ENCODE measurements at regions not wholly inside any gene's neighbourhood (a gene's known extent, or its start where the extent isn't known, plus 50 kb on each side); places are given as distances from the start of the nearest gene placed in this dataset.

DNA sequence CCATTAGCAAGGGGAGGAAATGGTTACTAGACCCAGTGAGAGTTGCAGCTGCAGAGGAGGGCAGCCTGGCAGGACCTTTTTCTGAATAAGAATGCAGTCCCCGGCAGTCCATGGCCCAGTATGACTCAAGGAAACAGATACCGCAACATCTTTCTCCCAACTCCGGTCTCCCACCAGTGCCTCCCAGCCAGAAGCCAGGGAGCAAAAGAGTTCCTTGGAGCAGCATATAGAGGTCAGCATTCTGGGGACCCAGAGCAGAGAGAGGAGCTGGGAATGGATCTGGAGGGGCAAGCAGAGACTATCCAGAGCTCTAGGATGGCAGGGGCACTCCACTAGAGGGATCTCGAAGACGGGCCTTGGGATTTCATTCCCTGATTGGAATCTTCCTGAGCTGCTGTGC lies 339.2 kb upstream of the AADAT start:
- Histone ChIP-seq H3K27ac (no peak overlapping the region), H3K27me3 (no peaks in the 10 kb centered on the region), H3K4me1 (no peaks in the 10 kb centered on the region), H3K36me3 (replicated peaks in 1 of 2; ENCODE audit: insufficient read depth in 1 of 2, low read depth in 2 of 2) (no peaks in the 10 kb centered on the region), H3K4me3 (no peak overlapping the region), H3K9me3 (no peaks in the 10 kb centered on the region)
- TF ChIP-seq, protein P1, sequence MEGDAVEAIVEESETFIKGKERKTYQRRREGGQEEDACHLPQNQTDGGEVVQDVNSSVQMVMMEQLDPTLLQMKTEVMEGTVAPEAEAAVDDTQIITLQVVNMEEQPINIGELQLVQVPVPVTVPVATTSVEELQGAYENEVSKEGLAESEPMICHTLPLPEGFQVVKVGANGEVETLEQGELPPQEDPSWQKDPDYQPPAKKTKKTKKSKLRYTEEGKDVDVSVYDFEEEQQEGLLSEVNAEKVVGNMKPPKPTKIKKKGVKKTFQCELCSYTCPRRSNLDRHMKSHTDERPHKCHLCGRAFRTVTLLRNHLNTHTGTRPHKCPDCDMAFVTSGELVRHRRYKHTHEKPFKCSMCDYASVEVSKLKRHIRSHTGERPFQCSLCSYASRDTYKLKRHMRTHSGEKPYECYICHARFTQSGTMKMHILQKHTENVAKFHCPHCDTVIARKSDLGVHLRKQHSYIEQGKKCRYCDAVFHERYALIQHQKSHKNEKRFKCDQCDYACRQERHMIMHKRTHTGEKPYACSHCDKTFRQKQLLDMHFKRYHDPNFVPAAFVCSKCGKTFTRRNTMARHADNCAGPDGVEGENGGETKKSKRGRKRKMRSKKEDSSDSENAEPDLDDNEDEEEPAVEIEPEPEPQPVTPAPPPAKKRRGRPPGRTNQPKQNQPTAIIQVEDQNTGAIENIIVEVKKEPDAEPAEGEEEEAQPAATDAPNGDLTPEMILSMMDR (IDR thresholded peaks at IDR 0.05) = no peak
- no peak for TF ChIP-seq POLR2A (IDR thresholded peaks at IDR 0.05)
- 80 to 81% methylated on average over 5 of the region's 5 CpGs for WGBS, 2 donors
- intact Hi-C loops (cut with DNase I) = no loop called here
- ATAC-seq (no peak), DNase-seq (no peak)

DNA sequence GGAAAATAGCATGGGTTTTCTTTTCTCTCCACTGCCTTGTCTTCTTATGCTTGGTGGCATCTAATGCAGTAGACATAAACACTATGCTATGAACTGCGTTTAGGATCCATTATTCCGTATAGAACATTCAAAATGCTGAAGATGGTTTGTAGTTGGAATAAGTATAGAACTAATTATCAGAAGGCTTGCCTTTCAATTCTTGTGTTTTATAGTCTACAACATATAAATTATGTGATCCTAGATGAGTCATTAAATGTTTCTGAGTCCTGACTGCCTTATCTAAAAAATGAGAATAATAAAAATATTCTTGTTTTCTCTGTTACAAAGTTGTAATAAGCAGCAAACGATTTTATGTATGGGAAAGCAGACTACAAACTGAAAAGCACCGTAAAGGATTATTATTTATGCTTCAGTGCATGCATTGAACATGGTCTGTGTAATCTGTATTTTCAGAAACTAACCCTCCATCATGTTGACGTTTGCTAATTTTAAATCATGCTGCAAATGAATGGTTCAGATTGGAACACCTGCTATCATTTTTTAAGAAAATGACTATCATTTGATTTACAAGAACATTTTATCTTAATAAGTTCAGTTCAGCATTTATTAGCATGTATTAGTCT lies 335.9 kb upstream of the AADAT start:
- Histone ChIP-seq H3K36me3 (replicated peaks in 1 of 2; ENCODE audit: insufficient read depth in 1 of 2, low read depth in 2 of 2) (no peaks in the 10 kb centered on the region), H3K4me1 (no peaks in the 10 kb centered on the region), H3K27ac (no peak overlapping the region), H3K27me3 (no peaks in the 10 kb centered on the region), H3K9me3 (no peaks in the 10 kb centered on the region), H3K4me3 (no peak overlapping the region)
- no peak for DNase-seq
- no peak for ATAC-seq
- intact Hi-C loops (cut with DNase I) = no loop called here
- WGBS, 2 donors = 68% methylated on average over 5 of the region's 5 CpGs
- TF ChIP-seq POLR2A (IDR thresholded peaks at IDR 0.05) = no peak
- TF ChIP-seq, protein P1 (IDR thresholded peaks at IDR 0.05) = no peak

DNA sequence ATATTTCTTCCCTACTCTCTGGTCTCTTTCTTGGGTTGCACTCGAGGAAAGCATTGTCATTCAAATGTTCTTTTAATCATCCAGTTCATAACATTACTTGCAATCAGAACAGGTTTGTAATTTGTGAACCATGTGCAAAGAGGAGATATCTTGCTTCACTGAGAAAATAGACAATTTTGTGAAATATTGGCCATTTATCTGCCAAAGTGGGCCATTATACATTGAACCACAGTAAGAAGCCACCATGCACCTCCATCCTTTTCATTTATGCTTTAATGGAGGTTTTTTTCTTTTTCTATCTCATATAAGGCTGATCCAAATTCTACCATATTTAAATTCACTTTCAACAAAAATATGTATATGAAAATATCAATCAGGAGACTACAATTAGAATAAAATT lies 335.3 kb upstream of the AADAT start:
- Histone ChIP-seq H3K27ac (no peak overlapping the region), H3K9me3 (no peaks in the 10 kb centered on the region), H3K4me1 (no peaks in the 10 kb centered on the region), H3K4me3 (no peak overlapping the region), H3K27me3 (no peaks in the 10 kb centered on the region), H3K36me3 (replicated peaks in 1 of 2; ENCODE audit: insufficient read depth in 1 of 2, low read depth in 2 of 2) (no peaks in the 10 kb centered on the region)
- ATAC-seq (no peak), DNase-seq (no peak)
- 50 to 77% methylated on average over 1 of the region's 1 CpG for WGBS, 2 donors
- intact Hi-C loops (cut with DNase I) = no loop called here
- TF ChIP-seq, protein P1 (IDR thresholded peaks at IDR 0.05) = no peak
- TF ChIP-seq POLR2A (IDR thresholded peaks at IDR 0.05) = no peak

DNA sequence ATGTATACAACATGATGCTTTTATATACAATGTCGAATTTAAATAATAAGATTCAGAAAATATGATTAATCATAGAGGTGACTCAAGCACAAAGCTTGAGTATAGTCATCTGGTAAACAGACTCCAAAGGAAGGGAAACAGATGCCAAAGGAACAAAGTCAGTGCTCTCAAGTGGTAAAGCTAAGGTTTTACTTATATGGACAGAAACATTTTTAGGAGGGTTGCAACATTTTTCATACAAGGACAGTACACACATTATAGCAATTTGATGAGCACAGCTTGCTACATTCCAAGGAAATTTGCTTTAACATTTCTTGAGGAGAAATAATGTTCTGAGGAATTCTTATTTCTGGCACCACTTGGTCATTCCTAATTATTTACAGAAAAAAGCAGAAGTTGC lies 333.4 kb upstream of the AADAT start:
- no peaks in the 10 kb centered on the region for H3K4me1 ChIP-seq
- no peaks in the 10 kb centered on the region for H3K9me3 ChIP-seq
- ATAC-seq (no peak), DNase-seq (no peak)
- WGBS, 2 donors = 56 to 58% methylated on average over 1 of the region's 1 CpG
- H3K36me3 ChIP-seq (replicated peaks in 1 of 2; ENCODE audit: insufficient read depth in 1 of 2, low read depth in 2 of 2) = no peaks in the 10 kb centered on the region
- no peak for TF ChIP-seq POLR2A (IDR thresholded peaks at IDR 0.05)
- TF ChIP-seq, protein P1 (IDR thresholded peaks at IDR 0.05) = no peak
- H3K27me3 ChIP-seq = no peaks in the 10 kb centered on the region
- intact Hi-C loops (cut with DNase I) = no loop called here
- H3K27ac ChIP-seq = no peak overlapping the region
- H3K4me3 ChIP-seq = no peak overlapping the region

DNA sequence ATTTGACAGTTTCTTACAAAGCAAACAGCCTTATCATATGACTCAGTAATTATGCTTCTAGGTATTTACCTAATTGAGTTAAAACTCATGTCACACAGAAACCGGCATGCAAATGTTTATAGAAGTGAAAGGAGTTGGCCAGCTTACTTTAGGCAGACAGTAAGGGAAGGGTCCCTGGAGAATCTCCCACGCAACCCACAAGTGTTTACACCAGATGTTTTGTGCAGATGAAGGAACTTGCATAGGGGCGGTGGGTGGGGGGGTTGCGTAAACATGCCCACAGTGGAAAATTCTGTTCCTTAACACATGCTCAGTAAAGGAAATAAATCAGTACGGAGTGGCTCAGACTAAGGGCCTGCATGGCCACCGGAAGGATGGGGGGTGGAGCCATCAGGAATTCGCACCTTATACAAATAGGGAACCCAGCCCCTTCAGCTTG lies 330.5 kb upstream of the AADAT start:
- no peak overlapping the region for H3K27ac ChIP-seq
- H3K4me1 ChIP-seq = no peaks in the 10 kb centered on the region
- ATAC-seq (no peak), DNase-seq (no peak)
- no peak overlapping the region for H3K4me3 ChIP-seq
- intact Hi-C loops (cut with DNase I) = no loop called here
- WGBS, 2 donors = 43 to 53% methylated on average over 7 of the region's 7 CpGs
- H3K36me3 ChIP-seq (replicated peaks in 1 of 2; ENCODE audit: insufficient read depth in 1 of 2, low read depth in 2 of 2) = no peaks in the 10 kb centered on the region
- no peaks in the 10 kb centered on the region for H3K27me3 ChIP-seq
- TF ChIP-seq POLR2A (IDR thresholded peaks at IDR 0.05) = no peak
- TF ChIP-seq, protein P1 (IDR thresholded peaks at IDR 0.05) = no peak
- no peaks in the 10 kb centered on the region for H3K9me3 ChIP-seq

Data from body of pancreas (tissue), 4 donors.